SK-N-SH treated with all-trans-retinoic acid at 6 μM for 48 hours (cell line): ENCODE measurements at regions not wholly inside any gene's neighbourhood (a gene's known extent, or its start where the extent isn't known, plus 50 kb on each side); places are given as distances from the start of the nearest gene placed in this dataset.

Experiments used
- CSDC2 ChIP-seq: fragments of 250-450 bp; sonication (Bioruptor Pico); IDR thresholded peaks from 2 replicates; pipeline ENCODE4 v1.5.0; 2020; ENCODE audit warnings: mild to moderate bottlenecking, moderate library complexity
- PPARA ChIP-seq: fragments of 250-450 bp; sonication (Bioruptor Pico); IDR thresholded peaks from 2 replicates; pipeline ENCODE4 v1.5.0; 2020; ENCODE audit warnings: mild to moderate bottlenecking, borderline replicate concordance
- ZC3H10 ChIP-seq: fragments of 250-450 bp; sonication (Bioruptor Pico); IDR thresholded peaks from 2 replicates; pipeline ENCODE4 v1.5.1; 2021; ENCODE audit warnings: mild to moderate bottlenecking, moderate library complexity
- ZFP3 ChIP-seq: fragments of 250-450 bp; sonication (Bioruptor Pico); IDR thresholded peaks from 2 replicates; pipeline ENCODE4 v1.5.0; 2020; ENCODE audit warnings: mild to moderate bottlenecking, moderate library complexity
- ZNF565 ChIP-seq: fragments of 450-650 bp; formaldehyde crosslinking; conservative IDR thresholded peaks from 2 replicates; pipeline ENCODE4 v1.5.0; 2020; ENCODE audit warnings: low read depth, mild to moderate bottlenecking, moderate library complexity
- ZNF8 ChIP-seq: fragments of 450-650 bp; formaldehyde crosslinking; IDR thresholded peaks from 2 replicates; pipeline ENCODE4 v1.5.0; 2020; ENCODE audit warnings: mild to moderate bottlenecking, moderate library complexity
- TF ChIP-seq, protein P1 (sequence below): fragments of 250-450 bp; sonication (Bioruptor Pico); IDR thresholded peaks from 2 replicates; pipeline ENCODE4 v1.8.0; 2020; ENCODE audit warnings: mild to moderate bottlenecking, moderate library complexity, borderline replicate concordance

DNA sequence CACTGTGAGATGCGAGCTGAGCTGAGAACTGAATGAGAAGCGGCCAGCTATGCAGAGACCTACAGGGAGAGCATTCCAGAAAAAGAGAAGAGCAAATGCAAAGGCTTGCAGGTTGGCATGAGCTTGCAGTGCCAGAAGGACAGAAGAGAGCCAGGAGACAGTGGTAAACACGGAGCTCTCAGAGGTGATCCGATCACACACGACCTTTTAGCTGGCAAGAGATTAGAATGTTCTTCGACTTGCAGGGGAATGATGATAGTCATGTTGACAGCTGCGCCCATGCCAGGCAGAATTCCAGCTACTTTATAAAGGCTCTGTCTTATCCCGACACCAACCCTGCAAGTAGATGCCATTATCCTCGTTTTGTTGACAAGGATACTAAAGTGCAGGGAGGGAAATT, 256.8 kb downstream of the VRK1 start:
- no peak for TF ChIP-seq PPARA (CRISPR knock-in tag)
- TF ChIP-seq ZC3H10 (CRISPR knock-in tag), result no peak
- TF ChIP-seq ZNF8 (CRISPR knock-in tag), result no peak
- TF ChIP-seq, protein P1, sequence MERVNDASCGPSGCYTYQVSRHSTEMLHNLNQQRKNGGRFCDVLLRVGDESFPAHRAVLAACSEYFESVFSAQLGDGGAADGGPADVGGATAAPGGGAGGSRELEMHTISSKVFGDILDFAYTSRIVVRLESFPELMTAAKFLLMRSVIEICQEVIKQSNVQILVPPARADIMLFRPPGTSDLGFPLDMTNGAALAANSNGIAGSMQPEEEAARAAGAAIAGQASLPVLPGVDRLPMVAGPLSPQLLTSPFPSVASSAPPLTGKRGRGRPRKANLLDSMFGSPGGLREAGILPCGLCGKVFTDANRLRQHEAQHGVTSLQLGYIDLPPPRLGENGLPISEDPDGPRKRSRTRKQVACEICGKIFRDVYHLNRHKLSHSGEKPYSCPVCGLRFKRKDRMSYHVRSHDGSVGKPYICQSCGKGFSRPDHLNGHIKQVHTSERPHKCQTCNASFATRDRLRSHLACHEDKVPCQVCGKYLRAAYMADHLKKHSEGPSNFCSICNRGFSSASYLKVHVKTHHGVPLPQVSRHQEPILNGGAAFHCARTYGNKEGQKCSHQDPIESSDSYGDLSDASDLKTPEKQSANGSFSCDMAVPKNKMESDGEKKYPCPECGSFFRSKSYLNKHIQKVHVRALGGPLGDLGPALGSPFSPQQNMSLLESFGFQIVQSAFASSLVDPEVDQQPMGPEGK (CRISPR knock-in tag), result no peak
- no peak for TF ChIP-seq ZNF565 (CRISPR knock-in tag)
- TF ChIP-seq CSDC2 (CRISPR knock-in tag), result no peak
- no peak for TF ChIP-seq ZFP3 (CRISPR knock-in tag)
